LNCAP (cell line): ENCODE measurements at regions not wholly inside any gene's neighbourhood (a gene's known extent, or its start where the extent isn't known, plus 50 kb on each side); places are given as distances from the start of the nearest gene placed in this dataset.

ENCODE experiments used
- TF ChIP-seq, protein P1 (sequence below): fragments of 450-650 bp; IDR thresholded peaks from 2 replicates; pipeline ENCODE4 v1.5.1; 2017; ENCODE audit warnings: mild to moderate bottlenecking

GRCh38 chr5:60205071-60205470 lies 311.5 kb upstream of the PDE4D start:
- TF ChIP-seq, protein P1, sequence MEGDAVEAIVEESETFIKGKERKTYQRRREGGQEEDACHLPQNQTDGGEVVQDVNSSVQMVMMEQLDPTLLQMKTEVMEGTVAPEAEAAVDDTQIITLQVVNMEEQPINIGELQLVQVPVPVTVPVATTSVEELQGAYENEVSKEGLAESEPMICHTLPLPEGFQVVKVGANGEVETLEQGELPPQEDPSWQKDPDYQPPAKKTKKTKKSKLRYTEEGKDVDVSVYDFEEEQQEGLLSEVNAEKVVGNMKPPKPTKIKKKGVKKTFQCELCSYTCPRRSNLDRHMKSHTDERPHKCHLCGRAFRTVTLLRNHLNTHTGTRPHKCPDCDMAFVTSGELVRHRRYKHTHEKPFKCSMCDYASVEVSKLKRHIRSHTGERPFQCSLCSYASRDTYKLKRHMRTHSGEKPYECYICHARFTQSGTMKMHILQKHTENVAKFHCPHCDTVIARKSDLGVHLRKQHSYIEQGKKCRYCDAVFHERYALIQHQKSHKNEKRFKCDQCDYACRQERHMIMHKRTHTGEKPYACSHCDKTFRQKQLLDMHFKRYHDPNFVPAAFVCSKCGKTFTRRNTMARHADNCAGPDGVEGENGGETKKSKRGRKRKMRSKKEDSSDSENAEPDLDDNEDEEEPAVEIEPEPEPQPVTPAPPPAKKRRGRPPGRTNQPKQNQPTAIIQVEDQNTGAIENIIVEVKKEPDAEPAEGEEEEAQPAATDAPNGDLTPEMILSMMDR = no peak

GRCh38 chr5:60196385-60197113 lies 303.0 kb upstream of the PDE4D start:
- TF ChIP-seq, protein P1 = no peak

GRCh38 chr5:60195551-60195950 lies 302.0 kb upstream of the PDE4D start:
- TF ChIP-seq, protein P1 = no peak

GRCh38 chr5:60195083-60195482 lies 301.6 kb upstream of the PDE4D start:
- TF ChIP-seq, protein P1 = no peak

DNA sequence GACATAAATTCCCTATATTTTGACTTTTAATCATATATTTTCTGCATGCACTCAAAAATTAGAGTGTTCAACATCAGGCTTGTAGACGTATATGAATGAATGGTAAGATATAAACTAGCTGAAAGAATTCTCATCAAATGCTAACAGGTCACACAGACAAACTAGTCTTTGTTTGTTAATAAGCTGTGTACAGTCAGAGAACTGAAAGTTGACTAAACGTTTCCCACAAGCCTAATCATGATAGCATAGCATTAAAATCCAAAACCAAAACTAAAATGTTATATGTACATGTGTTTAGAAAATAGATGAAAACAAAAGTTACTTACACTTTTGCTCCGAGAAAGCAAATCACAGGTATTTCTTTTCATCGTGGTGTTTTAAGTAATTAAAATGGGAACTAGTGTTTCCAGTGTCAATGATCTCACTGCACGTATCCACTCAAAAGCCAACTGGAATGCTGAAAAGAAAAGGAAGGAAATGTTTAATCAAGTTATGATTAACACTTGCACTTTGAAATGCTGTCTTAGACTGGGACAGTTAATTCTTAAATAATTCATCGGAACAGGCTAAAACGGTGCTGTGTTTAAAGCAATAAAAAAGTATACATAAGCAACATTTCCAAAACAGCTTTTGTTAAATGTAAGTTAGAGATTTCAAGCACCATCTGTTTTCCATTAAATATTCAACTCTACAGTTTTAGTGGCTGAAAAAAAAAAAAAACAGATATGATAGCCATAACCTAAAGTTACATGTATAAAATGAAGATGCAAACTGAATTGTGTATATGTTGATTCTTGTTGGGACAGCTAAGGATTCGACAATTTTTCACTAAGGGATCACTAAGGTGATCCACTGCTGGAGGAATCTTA lies 291.9 kb upstream of the PDE4D start:
- TF ChIP-seq, protein P1 = no peak

- TF ChIP-seq, protein P1 = no peak
Observed at GRCh38 chr5:60184606-60185005, 291.1 kb upstream of the PDE4D start.

GRCh38 chr5:60183881-60184280 lies 290.4 kb upstream of the PDE4D start:
- TF ChIP-seq, protein P1 = no peak
